IMR-90 (cell line): ENCODE measurements at regions not wholly inside any gene's neighbourhood (a gene's known extent, or its start where the extent isn't known, plus 50 kb on each side); places are given as distances from the start of the nearest gene placed in this dataset.
"Not testable (repeated sequence)": the region's sequence is repeated elsewhere in the genome, so short reads cannot be mapped to it uniquely, and the experiment has no call there.

Experiments used
- ATAC-seq: fragments of 200-7000 bp; cut with Tn5 transposase; 2 replicates; pipeline ENCODE4 v1.9.1; 2020; ENCODE audit warnings: low read depth, mild to moderate bottlenecking, moderate library complexity
- BruUV-seq: library from RNA; stranded (reverse); fragments of 400-500 nt; replicated peaks from 2 replicates; lab custom pipeline; 2021; lab: Mats Ljungman, UMichigan
- CTCF ChIA-PET: fragments of 300-600 bp; formaldehyde crosslinking; extraction: SDS; loops from one replicate; lab custom pipeline; 2021; ENCODE audit warnings: antibody characterized with exemption; lab: Yijun Ruan, JAX
- POLR2A ChIA-PET: fragments of 300-600 bp; sonication (Branson Sonifier 250); formaldehyde crosslinking; loops from one replicate; lab custom pipeline; 2022; ENCODE audit warnings: antibody characterized with exemption; ENCODE audit not compliant: unreplicated experiment; lab: Charles Lee
- DNase-seq: peaks from one replicate; pipeline ENCODE4 v3.0.0; 2013
- H2AFZ ChIP-seq: replicated peaks from 2 replicates; pipeline ENCODE3; 2013; ENCODE audit warnings: low read length, mild to moderate bottlenecking; ENCODE audit not compliant: poor library complexity
- H2AK5ac ChIP-seq: 2 replicates; pipeline ENCODE4 v1.6.1; 2013; ENCODE audit warnings: low read depth, low read length, inconsistent platforms
- H2AK9ac ChIP-seq: replicated peaks from 2 replicates; pipeline ENCODE3; 2013; ENCODE audit warnings: mild to moderate bottlenecking, low read depth, low read length, moderate library complexity; ENCODE audit not compliant: poor library complexity
- H2BK120ac ChIP-seq: 2 replicates; pipeline ENCODE4 v1.6.1; 2013; ENCODE audit warnings: low read depth, low read length, inconsistent platforms
- H2BK15ac ChIP-seq: 3 replicates; pipeline ENCODE4 v1.6.1; 2013; ENCODE audit warnings: low read depth, low read length, inconsistent platforms
- H2BK20ac ChIP-seq: 2 replicates; pipeline ENCODE4 v1.6.1; 2013; ENCODE audit warnings: low read depth, mild to moderate bottlenecking, inconsistent platforms, low read length, moderate library complexity
- H2BK5ac ChIP-seq: 2 replicates; pipeline ENCODE4 v1.6.1; 2013; ENCODE audit warnings: mild to moderate bottlenecking, low read depth, low read length, inconsistent platforms; ENCODE audit not compliant: poor library complexity, severe bottlenecking
- H3K14ac ChIP-seq: replicated peaks from 2 replicates; pipeline ENCODE4 v1.6.1; 2013; ENCODE audit warnings: low read depth, low read length, inconsistent platforms
- H3K18ac ChIP-seq: 2 replicates; pipeline ENCODE4 v1.6.1; 2013; ENCODE audit warnings: low read depth, low read length, control low read depth
- H3K23ac ChIP-seq: 2 replicates; pipeline ENCODE4 v1.6.1; 2013; ENCODE audit warnings: low read depth, low read length, inconsistent platforms
- H3K27ac ChIP-seq: 2 replicates; pipeline ENCODE4 v1.5.1; 2013; ENCODE audit warnings: mild to moderate bottlenecking, control low read depth, low read length; ENCODE audit not compliant: insufficient read depth
- H3K27me3 ChIP-seq: 2 replicates; pipeline ENCODE4 v1.6.1; 2013; ENCODE audit warnings: low read length; ENCODE audit not compliant: control insufficient read depth, insufficient read depth
- H3K36me3 ChIP-seq: 2 replicates; pipeline ENCODE4 v1.6.1; 2013; ENCODE audit warnings: low read length, mixed read lengths; ENCODE audit not compliant: control insufficient read depth, insufficient read depth
- H3K4ac ChIP-seq: 2 replicates; pipeline ENCODE4 v1.6.1; 2013; ENCODE audit warnings: low read depth, low read length, inconsistent platforms
- H3K4me1 ChIP-seq: 2 replicates; pipeline ENCODE4 v1.6.1; 2013; ENCODE audit warnings: low read length, mixed read lengths; ENCODE audit not compliant: control insufficient read depth, insufficient read depth
- H3K4me2 ChIP-seq: 2 replicates; pipeline ENCODE4 v1.6.1; 2013; ENCODE audit warnings: low read depth, mild to moderate bottlenecking, control low read depth, low read length, moderate library complexity
- H3K4me3 ChIP-seq: 2 replicates; pipeline ENCODE4 v1.5.1; 2013; ENCODE audit warnings: low read depth, mild to moderate bottlenecking, control low read depth, low read length, moderate library complexity; ENCODE audit not compliant: insufficient read depth
- H3K56ac ChIP-seq: 2 replicates; pipeline ENCODE4 v1.6.1; 2013; ENCODE audit warnings: low read length, inconsistent platforms; ENCODE audit not compliant: insufficient read depth; ENCODE audit errors: extremely low read depth
- H3K79me1 ChIP-seq, 2 experiments: 2 replicates each; pipeline ENCODE4 v1.6.1; 2013; ENCODE audit warnings: low read length in 2 of 2, inconsistent platforms in 1 of 2, low read depth in 1 of 2
- H3K9ac ChIP-seq: 2 replicates; pipeline ENCODE4 v1.6.1; 2013; ENCODE audit warnings: low read depth, low read length, control low read depth
- H3K9me1 ChIP-seq: 2 replicates; pipeline ENCODE4 v1.6.1; 2013; ENCODE audit warnings: low read length, inconsistent platforms; ENCODE audit not compliant: insufficient read depth
- H3K9me3 ChIP-seq: 2 replicates; pipeline ENCODE4 v1.6.1; 2013; ENCODE audit warnings: low read length; ENCODE audit not compliant: control insufficient read depth, insufficient read depth
- H4K20me1 ChIP-seq: 2 replicates; pipeline ENCODE4 v1.6.1; 2013; ENCODE audit warnings: low read length, inconsistent platforms; ENCODE audit not compliant: insufficient read depth
- H4K5ac ChIP-seq: 2 replicates; pipeline ENCODE4 v1.6.1; 2013; ENCODE audit warnings: mild to moderate bottlenecking, low read depth, low read length, control low read depth
- H4K8ac ChIP-seq, 2 experiments: 2 replicates each; pipeline ENCODE4 v1.6.1; 2013; ENCODE audit warnings: low read depth in 2 of 2, low read length in 2 of 2, control low read depth in 1 of 2, inconsistent platforms in 1 of 2
- H4K91ac ChIP-seq: 2 replicates; pipeline ENCODE4 v1.6.1; 2013; ENCODE audit warnings: low read depth, low read length, inconsistent platforms; ENCODE audit not compliant: insufficient read depth
- WGBS, 2 experiments: methylation state at CpG; one replicate each; pipeline versions ENCODE4 v1.1.5 to v1.1.7; 2013; ENCODE audit warnings: missing lambda C conversion rate in 2 of 2; ENCODE audit not compliant: insufficient read length in 1 of 2; ENCODE audit errors: extremely low coverage in 2 of 2; 5-methylcytosine and 5-hydroxymethylcytosine counted together
- dilution Hi-C: fragments of 300-500 bp; cut with HindIII; formaldehyde crosslinking; loops from one replicate; pipeline ENCODE4 v1.14.3; 2018; ENCODE audit warnings: low sequenced_read_pairs; ENCODE audit not compliant: unreplicated experiment
- in situ Hi-C: fragments of 300-500 bp; cut with MboI; formaldehyde crosslinking; loops from 3 replicates; pipeline ENCODE4 v1.14.3; 2019; ENCODE audit warnings: low sequenced_read_pairs, inconsistent platforms, mixed read lengths
- intact Hi-C: fragments of 100-400 bp; cut with micrococcal nuclease; formaldehyde crosslinking; loops from 2 replicates; pipeline ENCODE4 v1.10.0; 2022

DNA sequence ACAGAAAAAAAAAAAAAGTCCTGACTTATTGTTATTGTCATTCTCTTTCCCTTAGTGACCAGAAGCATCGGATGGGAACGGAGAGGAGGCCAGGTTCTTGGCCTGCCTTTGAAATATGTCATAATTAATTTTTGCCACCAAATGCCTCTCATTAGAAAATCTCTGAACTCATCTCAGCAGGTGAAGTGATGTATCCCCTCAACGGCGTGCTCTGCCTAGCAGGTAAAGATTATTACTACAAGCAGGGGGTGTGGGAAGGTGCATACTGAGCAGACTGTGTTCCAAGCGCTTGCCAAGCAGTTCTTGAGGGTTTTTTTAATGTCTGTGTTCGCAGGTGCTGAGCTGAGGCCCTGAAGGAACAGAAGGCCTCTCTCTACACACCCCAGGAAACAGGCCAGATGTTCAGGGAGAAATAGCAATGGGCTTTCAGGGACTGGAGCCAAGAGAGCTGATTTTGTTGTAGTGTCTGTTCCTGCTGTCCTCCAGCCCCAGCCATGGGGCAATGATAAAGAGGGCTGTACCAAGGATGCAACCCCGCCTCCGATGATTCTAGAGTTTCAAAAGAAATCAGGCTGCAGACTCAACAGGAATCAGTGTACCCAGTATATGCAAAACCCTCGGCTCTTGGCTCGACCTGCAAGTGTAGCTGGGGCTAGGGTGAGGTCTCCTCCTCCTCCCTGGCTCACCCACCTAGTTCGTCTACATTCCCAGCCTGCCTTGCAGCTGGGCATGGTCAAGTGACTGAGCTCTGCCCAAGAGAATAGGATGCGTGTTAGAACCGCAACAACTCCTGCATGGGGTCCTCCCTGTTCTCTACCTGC lies 181.4 kb upstream of the LRRC61 start:
- H2AK9ac ChIP-seq, H3K4me1 ChIP-seq, H4K91ac ChIP-seq, H3K36me3 ChIP-seq, H3K4me2 ChIP-seq, dilution Hi-C loops, H3K4ac ChIP-seq, CTCF ChIA-PET, H3K79me1 ChIP-seq, H3K9me3 ChIP-seq, H2BK120ac ChIP-seq, H2AFZ ChIP-seq, H3K23ac ChIP-seq, ATAC-seq, BruUV-seq, H3K56ac ChIP-seq, H4K20me1 ChIP-seq, H2BK5ac ChIP-seq, H4K5ac ChIP-seq, H3K18ac ChIP-seq, H3K4me3 ChIP-seq, H4K8ac ChIP-seq, H3K14ac ChIP-seq, in situ Hi-C loops, H3K9ac ChIP-seq, intact Hi-C loops, H3K9me1 ChIP-seq, POLR2A ChIA-PET, H3K27me3 ChIP-seq, H2BK15ac ChIP-seq, H2AK5ac ChIP-seq, H2BK20ac ChIP-seq, DNase-seq, H3K27ac ChIP-seq: not testable (repeated sequence)
- WGBS, 2 experiments, result no CpG with 5 or more reads among the region's 13 CpGs

DNA sequence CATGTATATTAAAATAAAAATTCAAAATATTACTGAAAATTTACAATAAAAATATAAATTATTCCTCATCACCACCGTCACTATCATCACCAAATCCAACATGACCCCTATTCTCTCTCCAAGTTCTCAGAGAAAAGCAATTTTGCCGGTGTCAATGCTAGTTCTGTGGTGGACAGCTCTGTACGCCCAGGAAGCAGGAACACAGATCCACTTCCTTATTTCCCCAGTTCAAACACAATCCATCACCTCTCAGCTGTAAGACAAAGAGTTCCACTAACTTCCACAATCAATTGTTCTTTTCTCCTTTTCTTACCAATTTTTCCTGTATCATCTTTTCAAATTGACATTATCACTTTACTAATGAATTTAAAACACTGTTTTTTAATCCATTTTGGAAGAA lies 177.0 kb upstream of the LRRC61 start:
- in situ Hi-C loops, BruUV-seq, H2BK15ac ChIP-seq, H3K9ac ChIP-seq, H3K18ac ChIP-seq, H2BK120ac ChIP-seq, POLR2A ChIA-PET, H3K56ac ChIP-seq, H3K79me1 ChIP-seq, H3K27ac ChIP-seq, H3K36me3 ChIP-seq, H3K4me2 ChIP-seq, H3K4me3 ChIP-seq, H2AK9ac ChIP-seq, CTCF ChIA-PET, H3K23ac ChIP-seq, ATAC-seq, H3K4me1 ChIP-seq, H2AFZ ChIP-seq, H3K14ac ChIP-seq, H4K5ac ChIP-seq, H3K27me3 ChIP-seq, H3K9me3 ChIP-seq, H2BK5ac ChIP-seq, DNase-seq, H2AK5ac ChIP-seq, dilution Hi-C loops, intact Hi-C loops, H4K91ac ChIP-seq, H3K4ac ChIP-seq, H2BK20ac ChIP-seq, H3K9me1 ChIP-seq, H4K8ac ChIP-seq, H4K20me1 ChIP-seq: not testable (repeated sequence)
- no CpG with 5 or more reads among the region's 3 CpGs for WGBS, 2 experiments
